ENCODE measurements at regions not wholly inside any gene's neighbourhood (a gene's known extent, or its start where the extent isn't known, plus 50 kb on each side); places are given as distances from the start of the nearest gene placed in this dataset.
"Not testable (repeated sequence)": the region's sequence is repeated elsewhere in the genome, so short reads cannot be mapped to it uniquely, and the experiment has no call there.

- Histone ChIP-seq H3K27me3 (replicated peaks; ENCODE audit: insufficient read depth, low read depth, low read length, poor library complexity) (no peaks in the 10 kb centered on the region), H3K9me3 (ENCODE audit: low read depth, low read length, poor library complexity, severe bottlenecking) (peaks cover 3% of the 10 kb centered on the region), H3K27ac (ENCODE audit: low read depth, low read length, poor library complexity, severe bottlenecking) (no peak overlapping the region), H3K36me3 (ENCODE audit: insufficient read depth, low read length, poor library complexity, severe bottlenecking) (no peaks in the 10 kb centered on the region), H3K4me3 (ENCODE audit: low read depth, low read length, poor library complexity, severe bottlenecking) (no peak overlapping the region), H3K4me1 (ENCODE audit: insufficient read depth, low read length, poor library complexity, severe bottlenecking) (no peaks in the 10 kb centered on the region)
- BruUV-seq (replicated peaks) = no TSS peak
- CTCF ChIA-PET = no interaction called here
- no peak for TF ChIP-seq CTCF (conservative IDR thresholded peaks at IDR 0.05; ENCODE audit: low read depth, low read length)
- no peak for TF ChIP-seq EZH2 (IDR thresholded peaks at IDR 0.05; ENCODE audit: borderline replicate concordance, low read depth, low read length, poor library complexity, severe bottlenecking)
- intact Hi-C loops (cut with micrococcal nuclease; ENCODE audit: unreplicated experiment) = no loop called here
- DNase-seq (ENCODE audit: low spot score) = no peak
- POLR2A ChIA-PET (ENCODE audit: low non-redundant PET) = no interaction called here
Observed at GRCh38 chrX:980587-981235, 231.7 kb downstream of the CRLF2 start.

DNA sequence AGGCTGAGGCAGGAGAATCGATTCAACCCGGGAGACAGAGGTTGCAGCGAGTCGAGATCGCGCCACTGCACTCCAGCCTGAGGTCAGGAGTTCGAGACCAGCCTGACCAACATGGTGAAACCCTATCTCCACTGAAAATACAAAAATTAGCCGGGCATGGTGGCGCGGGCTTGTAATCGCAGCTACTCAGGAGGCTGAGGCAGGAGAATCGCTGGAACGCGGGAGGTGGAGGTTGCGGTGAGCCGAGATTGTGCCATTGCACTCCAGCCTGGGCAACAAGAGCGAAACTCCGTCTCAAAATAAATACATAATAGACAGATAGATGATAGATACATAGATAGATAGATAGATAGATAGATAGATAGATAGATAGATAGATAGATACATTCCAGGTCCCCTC lies 233.3 kb downstream of the CRLF2 start:
- H3K27ac ChIP-seq (ENCODE audit: low read depth, low read length, poor library complexity, severe bottlenecking); H3K4me1 ChIP-seq (ENCODE audit: insufficient read depth, low read length, poor library complexity, severe bottlenecking); H3K27me3 ChIP-seq (replicated peaks; ENCODE audit: insufficient read depth, low read depth, low read length, poor library complexity); DNase-seq (ENCODE audit: low spot score); POLR2A ChIA-PET (ENCODE audit: low non-redundant PET); CTCF ChIA-PET; H3K36me3 ChIP-seq (ENCODE audit: insufficient read depth, low read length, poor library complexity, severe bottlenecking); BruUV-seq (replicated peaks); intact Hi-C loops (cut with micrococcal nuclease; ENCODE audit: unreplicated experiment); H3K9me3 ChIP-seq (ENCODE audit: low read depth, low read length, poor library complexity, severe bottlenecking); H3K4me3 ChIP-seq (ENCODE audit: low read depth, low read length, poor library complexity, severe bottlenecking): not testable (repeated sequence)

GRCh38 chrX:973010-973632 lies 239.3 kb downstream of the CRLF2 start:
- no peak for TF ChIP-seq EZH2 (IDR thresholded peaks at IDR 0.05; ENCODE audit: borderline replicate concordance, low read depth, low read length, poor library complexity, severe bottlenecking)
- TF ChIP-seq CTCF (conservative IDR thresholded peaks at IDR 0.05; ENCODE audit: low read depth, low read length) = no peak
- no peak for DNase-seq (ENCODE audit: low spot score)
- Histone ChIP-seq H3K36me3 (ENCODE audit: insufficient read depth, low read length, poor library complexity, severe bottlenecking) (no peaks in the 10 kb centered on the region), H3K4me1 (ENCODE audit: insufficient read depth, low read length, poor library complexity, severe bottlenecking) (no peaks in the 10 kb centered on the region), H3K27me3 (replicated peaks; ENCODE audit: insufficient read depth, low read depth, low read length, poor library complexity) (no peaks in the 10 kb centered on the region), H3K4me3 (ENCODE audit: low read depth, low read length, poor library complexity, severe bottlenecking) (no peak overlapping the region), H3K9me3 (ENCODE audit: low read depth, low read length, poor library complexity, severe bottlenecking) (no peaks in the 10 kb centered on the region), H3K27ac (ENCODE audit: low read depth, low read length, poor library complexity, severe bottlenecking) (no peak overlapping the region)
- intact Hi-C loops (cut with micrococcal nuclease; ENCODE audit: unreplicated experiment) = no loop called here
- ChIA-PET CTCF (no interaction called here), POLR2A (ENCODE audit: low non-redundant PET) (no interaction called here)
- no TSS peak for BruUV-seq (replicated peaks)

Data from A673 (cell line).